ENCODE measurements at regions not wholly inside any gene's neighbourhood (a gene's known extent, or its start where the extent isn't known, plus 50 kb on each side); places are given as distances from the start of the nearest gene placed in this dataset.

DNA sequence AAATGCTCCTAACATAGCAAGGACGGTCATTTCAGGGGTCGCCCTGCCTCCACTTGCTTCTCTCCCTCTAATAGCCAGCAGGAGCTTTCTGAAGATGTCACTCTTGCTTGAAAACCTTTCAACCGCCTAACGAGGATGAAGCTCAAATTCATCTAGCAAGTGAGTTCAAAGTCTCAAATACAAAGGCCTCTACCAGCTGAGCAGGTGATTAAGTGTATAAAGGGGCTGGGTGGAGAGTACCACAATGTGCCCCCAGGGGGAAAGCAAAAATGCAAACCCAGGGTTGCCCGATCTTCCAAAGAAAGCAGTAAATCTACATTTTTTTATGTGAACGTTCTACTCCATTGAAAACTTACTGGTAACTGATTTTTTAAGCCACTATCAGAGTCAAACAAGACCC is 50.4 kb upstream of the GRIP2 start:
- Histone ChIP-seq H3K36me3 (no peaks in the 10 kb centered on the region), H3K27ac (no peak overlapping the region), H3K4me3 (no peak overlapping the region), H3K9me3 (no peaks in the 10 kb centered on the region), H3K27me3 (peaks cover 0 to 59% (median 0%) of the 10 kb centered on the region in 3 donors), H3K4me1 (no peaks in the 10 kb centered on the region)
- DNase-seq: no peak
- intact Hi-C loops (cut with DNase I; ENCODE audit: low total_unique reads): no loop called here
- 40 to 51% (median 51%) methylated on average over 6 of the region's 6 CpGs for WGBS, 5 donors
- no peak for TF ChIP-seq CTCF (IDR thresholded peaks at IDR 0.05)
- no peak for TF ChIP-seq POLR2AphosphoS5 (IDR thresholded peaks at IDR 0.05)
- TF ChIP-seq EP300 (IDR thresholded peaks at IDR 0.05): no peak
- no peak for TF ChIP-seq POLR2A (IDR thresholded peaks at IDR 0.05)

- TF ChIP-seq POLR2A (IDR thresholded peaks at IDR 0.05): no peak
- TF ChIP-seq POLR2AphosphoS5 (IDR thresholded peaks at IDR 0.05): no peak
- no peak for TF ChIP-seq EP300 (IDR thresholded peaks at IDR 0.05)
- TF ChIP-seq CTCF (IDR thresholded peaks at IDR 0.05): no peak
- intact Hi-C loops (cut with DNase I; ENCODE audit: low total_unique reads): no loop called here
- Histone ChIP-seq H3K4me1 (no peaks in the 10 kb centered on the region), H3K36me3 (no peaks in the 10 kb centered on the region), H3K27ac (no peak overlapping the region), H3K9me3 (no peaks in the 10 kb centered on the region), H3K27me3 (peaks cover 0 to 73% (median 0%) of the 10 kb centered on the region in 3 donors), H3K4me3 (no peak overlapping the region)
- WGBS, 5 donors: 75 to 84% (median 82%) methylated on average over 9 of the region's 9 CpGs
- no peak for DNase-seq
Observed at GRCh38 chr3:14592390-14592789, 52.2 kb upstream of the GRIP2 start.

DNA sequence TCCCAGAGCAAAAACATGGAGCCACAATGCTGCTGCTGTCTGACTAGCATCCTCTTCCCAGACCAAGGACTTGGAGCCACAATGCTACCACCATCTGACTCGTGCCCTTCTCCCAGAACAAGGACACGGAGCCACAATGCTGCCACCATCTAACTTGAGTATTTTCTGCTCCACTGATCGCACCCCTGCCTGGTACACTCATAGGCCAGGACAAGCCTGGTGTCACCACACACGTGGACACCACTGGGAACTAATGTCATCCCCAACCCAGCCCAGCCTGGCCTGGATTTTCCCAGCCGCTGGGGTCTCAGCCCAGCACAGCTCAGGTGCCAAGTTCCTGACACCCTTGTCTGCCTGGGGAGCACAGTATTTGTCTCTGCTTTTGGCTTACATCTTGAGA is 52.7 kb upstream of the GRIP2 start:
- 67 to 81% (median 78%) methylated on average over 5 of the region's 5 CpGs for WGBS, 5 donors
- H3K27me3 ChIP-seq: peaks cover 0 to 76% (median 0%) of the 10 kb centered on the region in 3 donors
- intact Hi-C loops (cut with DNase I; ENCODE audit: low total_unique reads): no loop called here
- no peaks in the 10 kb centered on the region for H3K4me1 ChIP-seq
- no peaks in the 10 kb centered on the region for H3K36me3 ChIP-seq
- no peak overlapping the region for H3K4me3 ChIP-seq
- no peak overlapping the region for H3K27ac ChIP-seq
- TF ChIP-seq EP300 (IDR thresholded peaks at IDR 0.05) (no peak), POLR2A (IDR thresholded peaks at IDR 0.05) (no peak), POLR2AphosphoS5 (IDR thresholded peaks at IDR 0.05) (no peak), CTCF (IDR thresholded peaks at IDR 0.05) (no peak)
- no peaks in the 10 kb centered on the region for H3K9me3 ChIP-seq
- no peak for DNase-seq

GRCh38 chr3:14594234-14594633 is 54.1 kb upstream of the GRIP2 start:
- DNase-seq: no peak
- H3K27me3 ChIP-seq: peaks cover 0 to 82% (median 0%) of the 10 kb centered on the region in 3 donors
- no peaks in the 10 kb centered on the region for H3K9me3 ChIP-seq
- no peak overlapping the region for H3K4me3 ChIP-seq
- WGBS, 5 donors: 31 to 53% (median 44%) methylated on average over 4 to 8 of the region's 8 CpGs
- no peaks in the 10 kb centered on the region for H3K4me1 ChIP-seq
- no peak for TF ChIP-seq POLR2AphosphoS5 (IDR thresholded peaks at IDR 0.05)
- no peak for TF ChIP-seq EP300 (IDR thresholded peaks at IDR 0.05)
- no peak for TF ChIP-seq CTCF (IDR thresholded peaks at IDR 0.05)
- no peak for TF ChIP-seq POLR2A (IDR thresholded peaks at IDR 0.05)
- intact Hi-C loops (cut with DNase I; ENCODE audit: low total_unique reads): no loop called here
- no peaks in the 10 kb centered on the region for H3K36me3 ChIP-seq
- H3K27ac ChIP-seq: no peak overlapping the region
